NT2/D1 (cell line): ENCODE measurements at regions not wholly inside any gene's neighbourhood (a gene's known extent, or its start where the extent isn't known, plus 50 kb on each side); places are given as distances from the start of the nearest gene placed in this dataset.

Experiments used
- DNase-seq: peaks from one replicate; pipeline ENCODE4 v3.0.0-alpha.2; 2011; ENCODE audit warnings: low read depth, low spot score
- H3K27me3 ChIP-seq: 2 replicates; pipeline ENCODE4 v1.6.0; 2011; ENCODE audit warnings: mild to moderate bottlenecking; ENCODE audit not compliant: insufficient read length, insufficient read depth
- H3K36me3 ChIP-seq: 2 replicates; pipeline ENCODE4 v1.6.1; 2011; ENCODE audit warnings: mild to moderate bottlenecking, low read length, mixed read lengths; ENCODE audit not compliant: insufficient read depth, insufficient read length
- H3K4me1 ChIP-seq: 2 replicates; pipeline ENCODE4 v1.5.1; 2011; ENCODE audit not compliant: insufficient read depth, insufficient read length
- H3K4me3 ChIP-seq: 2 replicates; pipeline ENCODE4 v1.5.1; 2011; ENCODE audit warnings: low read depth; ENCODE audit not compliant: insufficient read length
- H3K9ac ChIP-seq: 2 replicates; pipeline ENCODE4 v1.6.0; 2011; ENCODE audit warnings: low read depth; ENCODE audit not compliant: insufficient read length
- H3K9me3 ChIP-seq: 2 replicates; pipeline ENCODE4 v1.5.1; 2011; ENCODE audit warnings: mild to moderate bottlenecking, low read length; ENCODE audit not compliant: insufficient read depth
- SUZ12 ChIP-seq: IDR thresholded peaks from 2 replicates; pipeline ENCODE4 v1.6.1; 2011; ENCODE audit not compliant: insufficient read length, insufficient read depth; ENCODE audit errors: extremely low read depth
- YY1 ChIP-seq: IDR thresholded peaks from 2 replicates; pipeline ENCODE4 v1.6.1; 2011; ENCODE audit not compliant: insufficient read length, insufficient read depth
- ZNF274 ChIP-seq: IDR thresholded peaks from 2 replicates; pipeline ENCODE4 v1.6.1; 2011; ENCODE audit warnings: mild to moderate bottlenecking, low read depth, low read length

GRCh38 chr3:116767726-116768125, 58.1 kb downstream of the TUSC7 start:
- Histone ChIP-seq H3K4me1 (no peaks in the 10 kb centered on the region), H3K9ac (no peak overlapping the region), H3K4me3 (no peak overlapping the region), H3K36me3 (no peaks in the 10 kb centered on the region), H3K27me3 (no peaks in the 10 kb centered on the region), H3K9me3 (no peaks in the 10 kb centered on the region)
- TF ChIP-seq SUZ12 (no peak), ZNF274 (no peak), YY1 (no peak)
- DNase-seq = no peak

GRCh38 chr3:116770815-116771450, 61.4 kb downstream of the TUSC7 start:
- peak; percentile 85 for DNase-seq
- Histone ChIP-seq H3K4me3 (no peak overlapping the region), H3K27me3 (no peaks in the 10 kb centered on the region), H3K36me3 (no peaks in the 10 kb centered on the region), H3K4me1 (no peaks in the 10 kb centered on the region), H3K9me3 (no peaks in the 10 kb centered on the region), H3K9ac (no peak overlapping the region)
- TF ChIP-seq YY1 (no peak), SUZ12 (no peak), ZNF274 (no peak)

DNA sequence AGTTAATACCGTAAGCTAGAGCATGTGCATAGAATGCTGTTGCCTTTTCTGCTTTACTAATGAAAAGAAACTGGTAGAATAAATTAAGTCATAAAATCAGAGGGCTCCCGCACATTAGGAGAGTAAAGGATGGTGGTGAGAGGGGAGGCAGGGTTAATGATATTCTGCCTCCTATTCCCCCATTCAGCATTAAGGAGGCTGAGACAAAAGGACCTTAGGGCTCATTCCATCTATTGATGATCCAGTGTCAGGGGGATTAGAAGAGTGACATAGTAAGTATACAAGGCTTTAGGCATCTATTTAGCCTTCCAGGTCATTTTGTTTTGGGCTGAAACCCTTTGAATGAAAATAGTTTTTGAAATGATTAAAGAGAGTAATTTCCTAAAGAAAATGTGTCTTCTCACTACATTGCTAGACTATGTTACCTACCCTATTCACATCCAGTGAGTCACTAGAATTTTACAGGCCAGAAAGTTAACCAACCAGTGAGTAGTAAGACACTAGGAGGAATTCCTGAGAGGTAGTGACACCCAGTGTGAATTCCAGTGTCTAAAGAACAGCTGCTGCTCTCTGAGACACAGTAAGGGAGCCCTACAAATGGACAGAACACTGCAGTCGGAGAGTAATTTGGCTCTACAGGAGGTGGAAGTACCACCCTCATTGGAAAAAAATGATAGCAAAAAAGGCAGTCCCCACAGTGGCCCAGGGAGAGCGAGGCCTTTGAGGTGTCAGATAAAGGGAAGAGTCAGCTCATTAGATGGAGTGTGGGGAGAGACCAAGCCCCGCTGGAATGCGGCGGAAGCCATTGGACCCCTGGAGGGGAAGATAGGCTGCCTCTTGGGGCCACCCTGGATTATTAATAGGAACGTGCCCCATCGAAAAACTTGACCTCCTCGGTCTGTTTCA, 67.6 kb downstream of the TUSC7 start:
- TF ChIP-seq YY1 = no peak
- no peak for TF ChIP-seq SUZ12
- no peak for TF ChIP-seq ZNF274
- DNase-seq = no peak
- Histone ChIP-seq H3K36me3 (no peaks in the 10 kb centered on the region), H3K4me3 (no peak overlapping the region), H3K4me1 (no peaks in the 10 kb centered on the region), H3K9ac (no peak overlapping the region), H3K27me3 (no peaks in the 10 kb centered on the region), H3K9me3 (no peaks in the 10 kb centered on the region)

DNA sequence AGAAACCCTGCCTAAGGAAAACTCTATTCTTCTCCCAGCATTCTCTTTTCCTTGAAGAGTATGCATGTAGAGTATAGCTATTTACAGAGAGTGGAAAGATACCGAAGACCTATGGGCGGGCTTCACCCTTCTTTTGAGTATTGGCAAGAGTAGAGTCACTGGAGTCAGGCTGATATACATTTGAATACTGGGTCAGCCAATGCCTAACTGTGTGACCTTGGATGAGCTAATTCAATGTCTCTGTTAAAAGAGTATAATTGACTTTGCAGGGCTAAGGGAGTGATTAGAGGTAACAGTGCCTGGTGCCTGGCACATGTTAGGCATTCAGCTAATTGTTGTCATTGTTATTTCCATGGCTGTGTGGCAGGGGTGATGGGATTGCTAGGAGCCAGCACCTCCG, 75.6 kb downstream of the TUSC7 start:
- H3K4me1 ChIP-seq = no peaks in the 10 kb centered on the region
- H3K9me3 ChIP-seq = no peaks in the 10 kb centered on the region
- H3K9ac ChIP-seq = no peak overlapping the region
- no peak for DNase-seq
- no peaks in the 10 kb centered on the region for H3K27me3 ChIP-seq
- no peaks in the 10 kb centered on the region for H3K36me3 ChIP-seq
- no peak overlapping the region for H3K4me3 ChIP-seq
- TF ChIP-seq SUZ12 (no peak), ZNF274 (no peak), YY1 (no peak)

GRCh38 chr3:116802651-116803050, 93.1 kb downstream of the TUSC7 start:
- Histone ChIP-seq H3K36me3 (no peaks in the 10 kb centered on the region), H3K9ac (no peak overlapping the region), H3K27me3 (no peaks in the 10 kb centered on the region), H3K4me3 (no peak overlapping the region), H3K4me1 (no peaks in the 10 kb centered on the region), H3K9me3 (no peaks in the 10 kb centered on the region)
- no peak for DNase-seq
- TF ChIP-seq SUZ12 (no peak), ZNF274 (no peak), YY1 (no peak)

- Histone ChIP-seq H3K36me3 (no peaks in the 10 kb centered on the region), H3K9ac (no peak overlapping the region), H3K4me3 (no peak overlapping the region), H3K4me1 (no peaks in the 10 kb centered on the region), H3K9me3 (no peaks in the 10 kb centered on the region), H3K27me3 (no peaks in the 10 kb centered on the region)
- no peak for TF ChIP-seq SUZ12
- no peak for TF ChIP-seq YY1
- no peak for TF ChIP-seq ZNF274
- no peak for DNase-seq
Observed at GRCh38 chr3:116806351-116806750, 96.8 kb downstream of the TUSC7 start.

DNA sequence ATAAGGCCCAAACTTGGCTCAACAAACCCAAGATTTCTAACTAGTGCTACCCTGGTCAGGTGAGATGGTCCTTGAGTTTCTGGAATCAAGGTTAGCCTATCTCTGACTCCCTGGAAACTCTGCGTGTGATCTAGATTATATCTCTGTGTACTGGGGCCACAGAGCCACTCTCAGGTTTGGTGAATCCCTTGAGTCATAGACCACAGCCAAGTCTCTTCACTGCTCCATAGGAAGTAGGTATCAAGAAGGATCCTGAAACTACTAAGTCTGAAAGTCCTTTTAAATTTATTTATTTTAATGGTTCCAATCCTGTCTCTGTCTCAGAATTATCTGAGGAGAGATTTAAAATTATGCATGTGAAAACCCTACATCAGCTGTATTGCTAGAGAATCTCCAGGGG, 99.1 kb downstream of the TUSC7 start:
- H3K4me3 ChIP-seq = no peak overlapping the region
- H3K9me3 ChIP-seq = no peaks in the 10 kb centered on the region
- TF ChIP-seq ZNF274 (no peak), YY1 (no peak), SUZ12 (no peak)
- no peaks in the 10 kb centered on the region for H3K27me3 ChIP-seq
- H3K4me1 ChIP-seq = no peaks in the 10 kb centered on the region
- no peaks in the 10 kb centered on the region for H3K36me3 ChIP-seq
- no peak for DNase-seq
- no peak overlapping the region for H3K9ac ChIP-seq
